C4-2B (cell line): ENCODE measurements at regions not wholly inside any gene's neighbourhood (a gene's known extent, or its start where the extent isn't known, plus 50 kb on each side); places are given as distances from the start of the nearest gene placed in this dataset.

Source experiments
- CTCF ChIP-seq: fragments of 450-650 bp; conservative IDR thresholded peaks from 2 replicates; pipeline ENCODE4 v1.5.1; 2017; ENCODE audit warnings: mild to moderate bottlenecking
- ZFX ChIP-seq: fragments of 450-650 bp; IDR thresholded peaks from 2 replicates; pipeline ENCODE4 v1.6.1; 2017

- TF ChIP-seq CTCF (no peak; the same call in none of the 2 replicates), ZFX (no peak)
Measured at GRCh38 chr2:239736358-239737143, 288.6 kb downstream of the NDUFA10 start.
